Stimulated activated CD4-positive, alpha-beta T cell treated with anti-CD3 and anti-CD28 coated beads, Interleukin-15, amount 100 ng/mL, for 48 hours (primary cell): ENCODE measurements at regions not wholly inside any gene's neighbourhood (a gene's known extent, or its start where the extent isn't known, plus 50 kb on each side); places are given as distances from the start of the nearest gene placed in this dataset.

Experiments used
- DNase-seq, 2 donors: peaks; one replicate each; pipeline ENCODE4 v3.0.0-alpha.2; 2020; ENCODE audit warnings: low read depth in 2 of 2

GRCh38 chr22:48340727-48341709 is 1486.7 kb downstream of the BRD1 start:
- no peak for DNase-seq

DNA sequence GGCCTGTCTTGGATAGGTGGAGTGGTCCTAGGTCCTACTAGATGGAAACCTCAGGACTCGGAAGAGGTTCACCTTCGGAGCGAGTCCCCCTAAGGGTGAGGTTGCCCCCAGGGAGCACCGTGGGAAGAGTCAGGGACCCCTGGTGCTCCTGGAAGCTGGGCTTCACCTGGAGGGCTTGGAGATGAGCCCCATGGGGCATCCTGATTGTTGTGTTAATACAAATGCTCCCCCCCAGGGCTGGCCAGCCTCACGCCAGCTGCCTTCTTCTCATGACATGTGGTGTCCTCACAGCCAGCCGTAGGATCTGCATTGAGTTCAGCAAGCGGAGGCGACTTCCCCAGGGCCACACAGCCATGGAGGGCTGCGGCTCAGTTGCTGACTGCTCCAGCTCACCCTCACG is 1487.5 kb downstream of the BRD1 start:
- DNase-seq, result no peak

GRCh38 chr22:48338793-48339705 is 1488.6 kb downstream of the BRD1 start:
- no peak for DNase-seq

GRCh38 chr22:48337957-48338792 is 1489.5 kb downstream of the BRD1 start:
- DNase-seq, result no peak

DNA sequence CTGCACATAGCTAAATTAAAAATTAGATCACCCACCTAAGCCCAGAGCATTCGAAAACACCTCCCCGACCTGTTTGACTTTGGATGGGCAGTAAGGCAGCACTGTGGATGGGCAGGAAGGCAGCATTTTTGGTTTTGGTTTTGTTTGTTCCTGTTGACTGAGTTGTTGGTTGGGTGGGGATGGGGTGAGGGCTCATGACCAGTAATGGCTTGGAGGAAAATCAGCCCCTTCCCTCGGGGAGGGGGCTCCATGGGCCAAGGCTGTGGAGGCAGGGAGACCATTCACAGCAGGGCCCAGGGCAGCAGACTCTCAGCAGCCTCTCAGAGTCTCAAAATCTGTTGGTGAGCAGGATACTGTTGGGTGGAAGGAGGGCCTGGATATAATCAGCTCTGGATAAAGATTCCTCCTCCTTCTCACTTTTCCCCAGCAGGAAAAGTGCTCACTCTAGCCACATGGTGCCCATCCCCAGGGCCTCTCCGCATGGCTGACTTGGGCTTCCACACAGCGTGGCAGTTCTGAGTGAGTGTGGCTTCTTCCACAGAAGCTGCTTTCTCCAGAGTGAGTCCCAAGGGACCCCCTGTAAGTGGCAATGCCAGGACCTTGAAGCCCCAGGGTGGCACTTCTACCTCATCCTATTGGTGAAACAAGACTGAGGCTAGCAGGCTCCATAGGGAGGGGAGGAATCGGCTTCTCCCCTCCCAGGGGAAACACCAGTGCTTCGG is 1491.2 kb downstream of the BRD1 start:
- no peak for DNase-seq

DNA sequence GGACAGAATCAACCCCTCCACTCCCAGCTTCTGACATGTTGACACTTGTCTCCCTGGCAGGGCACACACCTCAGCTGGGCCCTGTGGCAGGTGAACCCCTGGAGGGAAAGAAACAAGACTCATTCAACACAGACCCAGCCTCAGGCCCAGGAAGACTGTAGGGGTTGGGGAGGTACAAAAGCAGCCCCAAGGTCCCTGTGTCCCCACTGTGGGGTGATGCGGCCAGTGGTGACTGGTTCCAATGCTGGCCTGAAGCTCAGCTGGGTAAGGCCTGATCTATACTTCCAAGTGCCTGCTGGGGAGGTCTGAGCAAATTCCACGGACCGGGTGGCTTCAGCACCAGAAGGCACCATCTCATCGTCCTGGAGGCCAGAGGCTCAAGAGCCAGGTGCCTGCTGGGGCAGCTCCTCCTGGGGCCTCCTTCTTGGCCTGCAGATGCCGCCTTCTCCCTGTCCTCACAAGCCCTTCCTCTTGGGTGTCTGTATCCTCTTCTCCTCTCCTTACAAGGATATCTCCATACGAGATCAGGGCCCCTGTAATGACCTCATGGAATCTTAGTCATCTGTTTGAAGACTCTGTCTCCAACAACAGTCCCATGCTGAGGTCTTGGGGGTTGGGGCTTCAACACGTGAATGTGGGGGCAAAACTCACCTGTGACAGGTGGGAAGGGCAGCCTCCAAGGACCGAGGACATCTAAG is 1492.1 kb downstream of the BRD1 start:
- DNase-seq, result no peak

DNA sequence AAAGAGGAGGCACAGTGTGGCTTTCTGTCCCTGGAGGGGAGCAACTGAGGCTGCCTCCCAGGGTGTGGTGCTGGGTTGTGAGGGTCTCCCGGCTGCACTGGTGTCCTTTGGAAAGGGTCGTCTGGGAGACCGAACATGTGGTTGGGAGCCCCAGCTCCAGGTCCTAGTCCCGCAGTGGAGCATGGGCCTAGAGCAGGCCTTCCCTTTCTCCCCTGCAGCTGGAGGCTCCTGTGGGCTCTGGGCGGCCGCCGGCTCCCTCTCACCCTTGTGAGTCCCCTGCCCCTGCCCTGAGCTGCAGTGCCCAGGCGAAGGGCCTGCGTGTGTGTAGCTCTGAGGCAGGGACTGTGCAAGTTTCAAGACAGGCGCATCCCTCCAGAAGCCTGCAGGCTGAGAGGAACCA is 1492.7 kb downstream of the BRD1 start:
- DNase-seq, result no peak

- DNase-seq, result no peak
Observed at GRCh38 chr22:48333816-48334735, 1493.6 kb downstream of the BRD1 start.

GRCh38 chr22:48333323-48333763 is 1494.3 kb downstream of the BRD1 start:
- DNase-seq, result no peak

DNA sequence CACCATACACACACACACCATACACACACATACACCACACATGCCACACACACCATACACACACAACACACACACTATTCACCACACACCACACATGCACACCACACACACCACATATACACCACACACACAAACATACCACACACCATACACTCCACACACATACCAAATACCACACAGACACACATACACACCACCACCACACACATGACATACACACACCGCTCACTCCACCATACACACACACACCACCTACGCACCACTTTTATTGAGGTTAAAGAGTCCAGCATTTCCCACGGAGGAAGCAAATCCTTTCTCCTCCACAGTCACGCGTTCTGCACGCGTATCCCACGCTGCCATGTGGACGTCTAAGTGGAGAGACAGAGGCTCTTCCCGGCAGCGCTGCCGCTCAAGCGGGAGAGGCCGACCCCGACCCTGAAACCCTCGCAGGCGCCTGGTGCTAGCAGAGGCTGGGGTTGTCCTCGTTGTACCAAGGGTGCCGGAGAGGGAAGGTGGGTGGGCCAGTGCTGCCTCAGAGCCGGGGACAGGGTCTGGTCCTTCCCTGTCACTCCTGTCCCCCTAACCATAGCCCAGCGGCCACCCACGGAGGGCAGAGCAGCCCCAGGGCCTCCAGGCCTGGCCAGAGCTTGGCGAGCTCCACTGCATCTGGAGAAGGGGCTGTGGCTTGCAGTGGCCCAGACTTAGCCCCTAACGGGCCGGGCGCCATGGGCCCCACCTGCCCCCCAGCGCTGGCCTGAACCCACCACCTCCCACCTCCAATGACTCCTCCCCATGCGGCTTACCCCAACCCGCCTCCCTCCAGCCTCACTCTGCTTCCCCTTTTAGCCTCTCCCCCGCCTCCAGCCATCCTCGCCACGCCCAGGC is 1495.0 kb downstream of the BRD1 start:
- DNase-seq, result no peak

DNA sequence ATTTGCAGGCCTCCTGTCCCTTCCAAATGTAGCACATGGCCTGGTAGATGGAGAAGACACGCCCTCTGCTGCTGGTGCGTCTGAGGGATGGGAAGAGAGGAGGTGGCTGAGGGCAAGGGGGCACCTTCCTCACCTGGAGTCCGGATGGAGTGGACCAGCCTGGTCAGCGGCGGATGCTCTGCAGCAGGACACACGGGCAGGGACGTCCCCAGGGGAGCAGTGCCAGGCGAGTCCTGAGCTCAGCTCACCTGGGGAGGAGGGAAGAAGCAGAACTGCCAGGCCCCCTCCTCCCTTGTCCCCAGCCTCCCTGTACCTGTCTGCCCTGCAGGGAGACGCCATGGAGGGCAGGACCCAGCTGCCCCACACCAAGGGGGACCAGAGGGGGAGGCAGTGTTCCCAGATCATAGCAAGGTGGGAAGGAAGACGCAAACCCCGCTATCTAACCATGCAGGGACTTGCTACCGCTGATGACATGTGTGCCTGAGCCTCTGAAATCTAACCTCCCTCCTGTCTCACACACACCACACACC is 1495.9 kb downstream of the BRD1 start:
- DNase-seq, result no peak

DNA sequence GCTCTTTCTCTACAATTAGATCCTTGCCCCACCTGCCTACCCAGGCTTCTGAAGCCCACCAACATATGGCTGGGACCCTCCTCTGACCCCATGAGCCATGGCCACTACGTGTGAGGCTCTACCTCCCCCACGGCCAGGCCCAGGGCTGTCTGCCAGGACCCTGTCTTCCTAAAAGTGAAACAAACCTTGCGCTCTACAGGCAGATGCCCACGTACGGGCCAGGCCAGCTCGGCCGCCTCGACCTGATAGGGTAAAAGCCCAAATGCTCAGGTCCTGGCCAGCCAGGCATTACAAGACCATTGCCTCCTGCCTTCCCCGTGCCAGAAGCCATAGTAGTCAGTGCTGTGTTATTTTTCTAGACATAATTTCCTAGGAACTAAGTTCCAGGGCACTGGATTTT is 1496.4 kb downstream of the BRD1 start:
- no peak for DNase-seq

GRCh38 chr22:48327721-48328120 is 1500.0 kb downstream of the BRD1 start:
- no peak for DNase-seq

- DNase-seq, result no peak
Observed at GRCh38 chr22:48323746-48324145, 1503.9 kb downstream of the BRD1 start.

GRCh38 chr22:48322907-48323306 is 1504.8 kb downstream of the BRD1 start:
- DNase-seq, result no peak

GRCh38 chr22:48321986-48322545 is 1505.6 kb downstream of the BRD1 start:
- no peak for DNase-seq

GRCh38 chr22:48320683-48321451 is 1506.8 kb downstream of the BRD1 start:
- no peak for DNase-seq
